GM04503 (cell line): ENCODE measurements at regions not wholly inside any gene's neighbourhood (a gene's known extent, or its start where the extent isn't known, plus 50 kb on each side); places are given as distances from the start of the nearest gene placed in this dataset.

Experiments
- DNase-seq: peaks from one replicate; pipeline ENCODE4 v3.0.0-alpha.2; 2012; ENCODE audit warnings: low read depth

- no peak for DNase-seq
Measured at GRCh38 chr2:126793885-126794613, 104.6 kb upstream of the TEX51 start.

- no peak for DNase-seq
Measured at GRCh38 chr2:126795656-126796055, 103.0 kb upstream of the TEX51 start.

GRCh38 chr2:126796931-126797621 is 101.6 kb upstream of the TEX51 start:
- no peak for DNase-seq

- no peak for DNase-seq
Measured at GRCh38 chr2:126797622-126798275, 100.9 kb upstream of the TEX51 start.

GRCh38 chr2:126798276-126799140 is 100.2 kb upstream of the TEX51 start:
- DNase-seq: no peak

- DNase-seq: no peak
Measured at GRCh38 chr2:126799301-126799700, 99.4 kb upstream of the TEX51 start.

- no peak for DNase-seq
Measured at GRCh38 chr2:126801473-126801872, 97.2 kb upstream of the TEX51 start.

GRCh38 chr2:126802316-126802715 is 96.4 kb upstream of the TEX51 start:
- DNase-seq: no peak

- DNase-seq: no peak
Measured at GRCh38 chr2:126802774-126803433, 95.8 kb upstream of the TEX51 start.

GRCh38 chr2:126803434-126803775 is 95.3 kb upstream of the TEX51 start:
- no peak for DNase-seq

- DNase-seq: no peak
Measured at GRCh38 chr2:126804347-126804746, 94.3 kb upstream of the TEX51 start.

GRCh38 chr2:126808929-126809328 is 89.8 kb upstream of the TEX51 start:
- DNase-seq: no peak

- no peak for DNase-seq
Measured at GRCh38 chr2:126809340-126809739, 89.3 kb upstream of the TEX51 start.

GRCh38 chr2:126810001-126810400 is 88.7 kb upstream of the TEX51 start:
- no peak for DNase-seq

GRCh38 chr2:126811101-126811500 is 87.6 kb upstream of the TEX51 start:
- DNase-seq: no peak

- no peak for DNase-seq
Measured at GRCh38 chr2:126817172-126817571, 81.5 kb upstream of the TEX51 start.

- no peak for DNase-seq
Measured at GRCh38 chr2:126822115-126822514, 76.6 kb upstream of the TEX51 start.

GRCh38 chr2:126822921-126823320 is 75.8 kb upstream of the TEX51 start:
- no peak for DNase-seq

GRCh38 chr2:126823951-126824350 is 74.7 kb upstream of the TEX51 start:
- no peak for DNase-seq

GRCh38 chr2:126824663-126825062 is 74.0 kb upstream of the TEX51 start:
- DNase-seq: no peak

- no peak for DNase-seq
Measured at GRCh38 chr2:126825316-126825715, 73.4 kb upstream of the TEX51 start.

GRCh38 chr2:126826491-126826890 is 72.2 kb upstream of the TEX51 start:
- DNase-seq: no peak
